Neural progenitor cell (in vitro differentiated cells): ENCODE measurements at regions not wholly inside any gene's neighbourhood (a gene's known extent, or its start where the extent isn't known, plus 50 kb on each side); places are given as distances from the start of the nearest gene placed in this dataset.

Source experiments
- EZH2 ChIP-seq: fragments of 200-600 bp; sonication (generic); IDR thresholded peaks from 2 replicates; pipeline ENCODE4 v1.6.1; 2017; ENCODE audit warnings: antibody characterized with exemption, mild to moderate bottlenecking, moderate library complexity
- EZH2phosphoT487 ChIP-seq: fragments of 200-600 bp; sonication (generic); IDR thresholded peaks from 2 replicates; pipeline ENCODE4 v1.6.1; 2017; ENCODE audit warnings: antibody characterized with exemption
- TF ChIP-seq, protein P1 (sequence below): fragments of 200-600 bp; sonication (generic); IDR thresholded peaks from 2 replicates; pipeline ENCODE4 v1.5.1; 2017; ENCODE audit warnings: antibody characterized with exemption, mild to moderate bottlenecking

- TF ChIP-seq, protein P1, sequence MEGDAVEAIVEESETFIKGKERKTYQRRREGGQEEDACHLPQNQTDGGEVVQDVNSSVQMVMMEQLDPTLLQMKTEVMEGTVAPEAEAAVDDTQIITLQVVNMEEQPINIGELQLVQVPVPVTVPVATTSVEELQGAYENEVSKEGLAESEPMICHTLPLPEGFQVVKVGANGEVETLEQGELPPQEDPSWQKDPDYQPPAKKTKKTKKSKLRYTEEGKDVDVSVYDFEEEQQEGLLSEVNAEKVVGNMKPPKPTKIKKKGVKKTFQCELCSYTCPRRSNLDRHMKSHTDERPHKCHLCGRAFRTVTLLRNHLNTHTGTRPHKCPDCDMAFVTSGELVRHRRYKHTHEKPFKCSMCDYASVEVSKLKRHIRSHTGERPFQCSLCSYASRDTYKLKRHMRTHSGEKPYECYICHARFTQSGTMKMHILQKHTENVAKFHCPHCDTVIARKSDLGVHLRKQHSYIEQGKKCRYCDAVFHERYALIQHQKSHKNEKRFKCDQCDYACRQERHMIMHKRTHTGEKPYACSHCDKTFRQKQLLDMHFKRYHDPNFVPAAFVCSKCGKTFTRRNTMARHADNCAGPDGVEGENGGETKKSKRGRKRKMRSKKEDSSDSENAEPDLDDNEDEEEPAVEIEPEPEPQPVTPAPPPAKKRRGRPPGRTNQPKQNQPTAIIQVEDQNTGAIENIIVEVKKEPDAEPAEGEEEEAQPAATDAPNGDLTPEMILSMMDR: no peak
- TF ChIP-seq EZH2: no peak
- no peak for TF ChIP-seq EZH2phosphoT487
Measured at GRCh38 chr1:79726321-79726720, 719.8 kb upstream of the ADGRL4 start.
